ENCODE measurements at regions not wholly inside any gene's neighbourhood (a gene's known extent, or its start where the extent isn't known, plus 50 kb on each side); places are given as distances from the start of the nearest gene placed in this dataset.

GRCh38 chr4:184892999-184893398 lies 67.2 kb upstream of the ACSL1 start:
- TF ChIP-seq POLR2A (IDR thresholded peaks at IDR 0.05; ENCODE audit: low read depth, low read length), result no peak
- TF ChIP-seq POLR2AphosphoS5 (IDR thresholded peaks at IDR 0.05; ENCODE audit: low read depth, low read length), result no peak
- no peak for TF ChIP-seq TAF1 (IDR thresholded peaks at IDR 0.05; ENCODE audit: low read depth, low read length)
- TF ChIP-seq POU2F2 (IDR thresholded peaks at IDR 0.05; ENCODE audit: low read depth, low read length), result no peak
- no peak for TF ChIP-seq PAX5 (IDR thresholded peaks at IDR 0.05; ENCODE audit: insufficient read depth, low read length, severe bottlenecking)
- TF ChIP-seq SPI1 (IDR thresholded peaks at IDR 0.05; ENCODE audit: low read depth, low read length), result no peak

Measured in GM12891 (cell line).